OCI-LY1 (cell line): ENCODE measurements at regions not wholly inside any gene's neighbourhood (a gene's known extent, or its start where the extent isn't known, plus 50 kb on each side); places are given as distances from the start of the nearest gene placed in this dataset.

Experiments
- EZH2 ChIP-seq: fragments of 200-600 bp; sonication (generic), shearing (Covaris generic); IDR thresholded peaks from 2 replicates; pipeline ENCODE4 v1.8.0; 2017; ENCODE audit warnings: borderline replicate concordance, mixed run types, mild to moderate bottlenecking, antibody characterized with exemption, low read length, moderate library complexity, mixed read lengths
- TF ChIP-seq, protein P1 (sequence below): fragments of 200-600 bp; sonication (generic), shearing (Covaris generic); IDR thresholded peaks from 2 replicates; pipeline ENCODE4 v1.5.1; 2017; ENCODE audit warnings: mild to moderate bottlenecking, antibody characterized with exemption, low read length, moderate library complexity, mixed read lengths

DNA sequence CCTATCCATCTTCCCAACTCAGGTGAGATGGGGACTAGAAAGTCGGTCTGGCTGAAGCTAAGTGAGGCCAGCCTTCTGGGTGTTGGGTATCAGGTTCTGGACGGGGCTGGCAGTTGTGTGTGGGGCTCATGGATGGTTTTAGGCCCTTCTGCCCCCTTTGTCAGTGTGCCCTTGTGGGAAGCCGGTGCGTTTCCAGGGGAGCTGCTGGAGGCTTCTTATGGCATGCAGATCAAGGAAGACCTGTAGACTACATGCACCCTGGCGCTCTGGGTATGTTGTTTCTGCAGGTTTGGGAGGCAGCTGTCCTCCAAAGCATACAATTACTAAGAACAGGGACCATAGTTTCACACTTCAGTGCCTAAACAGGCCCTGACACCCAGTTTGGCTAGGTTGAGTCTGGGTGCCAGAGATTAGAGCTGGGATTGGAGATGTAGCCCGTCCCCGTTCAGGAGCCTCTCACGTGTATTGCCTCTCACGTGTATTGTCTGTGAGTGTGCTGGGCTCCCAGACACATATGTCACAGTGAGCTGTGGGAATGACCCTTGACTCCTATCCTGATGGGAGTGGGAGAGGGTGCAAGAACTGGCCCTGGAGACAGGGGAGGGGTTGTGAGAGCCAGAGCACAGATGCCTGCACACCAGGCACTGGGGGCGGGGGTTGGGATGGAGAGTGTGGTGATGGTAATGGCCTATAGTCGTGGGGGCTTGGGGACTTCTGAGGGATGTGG, 84.4 kb downstream of the SLC25A47 start:
- TF ChIP-seq, protein P1, sequence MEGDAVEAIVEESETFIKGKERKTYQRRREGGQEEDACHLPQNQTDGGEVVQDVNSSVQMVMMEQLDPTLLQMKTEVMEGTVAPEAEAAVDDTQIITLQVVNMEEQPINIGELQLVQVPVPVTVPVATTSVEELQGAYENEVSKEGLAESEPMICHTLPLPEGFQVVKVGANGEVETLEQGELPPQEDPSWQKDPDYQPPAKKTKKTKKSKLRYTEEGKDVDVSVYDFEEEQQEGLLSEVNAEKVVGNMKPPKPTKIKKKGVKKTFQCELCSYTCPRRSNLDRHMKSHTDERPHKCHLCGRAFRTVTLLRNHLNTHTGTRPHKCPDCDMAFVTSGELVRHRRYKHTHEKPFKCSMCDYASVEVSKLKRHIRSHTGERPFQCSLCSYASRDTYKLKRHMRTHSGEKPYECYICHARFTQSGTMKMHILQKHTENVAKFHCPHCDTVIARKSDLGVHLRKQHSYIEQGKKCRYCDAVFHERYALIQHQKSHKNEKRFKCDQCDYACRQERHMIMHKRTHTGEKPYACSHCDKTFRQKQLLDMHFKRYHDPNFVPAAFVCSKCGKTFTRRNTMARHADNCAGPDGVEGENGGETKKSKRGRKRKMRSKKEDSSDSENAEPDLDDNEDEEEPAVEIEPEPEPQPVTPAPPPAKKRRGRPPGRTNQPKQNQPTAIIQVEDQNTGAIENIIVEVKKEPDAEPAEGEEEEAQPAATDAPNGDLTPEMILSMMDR = no peak
- no peak for TF ChIP-seq EZH2
